C4-2B (cell line): ENCODE measurements at regions not wholly inside any gene's neighbourhood (a gene's known extent, or its start where the extent isn't known, plus 50 kb on each side); places are given as distances from the start of the nearest gene placed in this dataset.

Experiments
- H3K27ac ChIP-seq: fragments of 450-650 bp; 2 replicates; pipeline ENCODE4 v1.5.1; 2017
- ZFX ChIP-seq: fragments of 450-650 bp; IDR thresholded peaks from 2 replicates; pipeline ENCODE4 v1.6.1; 2017
- TF ChIP-seq, protein P1 (sequence below): fragments of 450-650 bp; conservative IDR thresholded peaks from 2 replicates; pipeline ENCODE4 v1.5.1; 2017; ENCODE audit warnings: mild to moderate bottlenecking

DNA sequence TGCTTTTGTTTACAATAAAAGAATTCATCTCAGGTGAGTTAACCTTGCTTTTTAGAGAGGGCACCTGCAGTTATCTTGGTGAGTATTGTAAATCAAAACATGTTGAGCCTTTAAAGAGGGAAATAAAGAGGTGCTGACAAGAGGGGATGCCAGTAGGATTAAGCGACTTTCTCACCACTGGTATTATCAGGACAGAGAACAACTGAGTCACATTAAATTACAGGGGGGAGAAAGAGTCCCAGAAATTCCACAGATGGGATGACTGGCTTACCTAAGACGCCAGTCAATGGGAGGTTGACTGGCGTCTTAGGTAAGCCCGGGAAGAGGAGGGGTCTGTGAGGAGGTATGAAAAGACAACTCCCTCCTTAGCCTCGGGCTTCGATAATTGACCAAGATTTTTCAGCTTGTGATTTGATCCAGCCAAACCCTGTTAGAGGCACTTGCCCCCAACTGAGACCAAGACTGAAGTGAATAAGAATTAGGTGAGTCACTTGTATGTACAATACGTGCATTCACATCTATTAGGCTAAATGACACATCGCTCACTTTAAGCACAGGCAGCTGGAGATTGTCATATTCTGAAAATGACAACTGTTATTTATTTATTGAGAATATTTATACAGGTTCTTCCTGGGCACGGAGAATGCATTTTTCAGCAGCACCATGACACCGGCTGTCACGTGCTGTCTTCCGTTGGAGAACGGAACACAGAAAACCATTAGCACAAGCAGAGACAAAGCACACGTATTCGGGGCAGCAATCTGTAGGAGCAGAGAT is 117.6 kb downstream of the SEM1 start:
- no peak overlapping the region for H3K27ac ChIP-seq
- TF ChIP-seq ZFX = no peak
- TF ChIP-seq, protein P1, sequence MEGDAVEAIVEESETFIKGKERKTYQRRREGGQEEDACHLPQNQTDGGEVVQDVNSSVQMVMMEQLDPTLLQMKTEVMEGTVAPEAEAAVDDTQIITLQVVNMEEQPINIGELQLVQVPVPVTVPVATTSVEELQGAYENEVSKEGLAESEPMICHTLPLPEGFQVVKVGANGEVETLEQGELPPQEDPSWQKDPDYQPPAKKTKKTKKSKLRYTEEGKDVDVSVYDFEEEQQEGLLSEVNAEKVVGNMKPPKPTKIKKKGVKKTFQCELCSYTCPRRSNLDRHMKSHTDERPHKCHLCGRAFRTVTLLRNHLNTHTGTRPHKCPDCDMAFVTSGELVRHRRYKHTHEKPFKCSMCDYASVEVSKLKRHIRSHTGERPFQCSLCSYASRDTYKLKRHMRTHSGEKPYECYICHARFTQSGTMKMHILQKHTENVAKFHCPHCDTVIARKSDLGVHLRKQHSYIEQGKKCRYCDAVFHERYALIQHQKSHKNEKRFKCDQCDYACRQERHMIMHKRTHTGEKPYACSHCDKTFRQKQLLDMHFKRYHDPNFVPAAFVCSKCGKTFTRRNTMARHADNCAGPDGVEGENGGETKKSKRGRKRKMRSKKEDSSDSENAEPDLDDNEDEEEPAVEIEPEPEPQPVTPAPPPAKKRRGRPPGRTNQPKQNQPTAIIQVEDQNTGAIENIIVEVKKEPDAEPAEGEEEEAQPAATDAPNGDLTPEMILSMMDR = no peak

DNA sequence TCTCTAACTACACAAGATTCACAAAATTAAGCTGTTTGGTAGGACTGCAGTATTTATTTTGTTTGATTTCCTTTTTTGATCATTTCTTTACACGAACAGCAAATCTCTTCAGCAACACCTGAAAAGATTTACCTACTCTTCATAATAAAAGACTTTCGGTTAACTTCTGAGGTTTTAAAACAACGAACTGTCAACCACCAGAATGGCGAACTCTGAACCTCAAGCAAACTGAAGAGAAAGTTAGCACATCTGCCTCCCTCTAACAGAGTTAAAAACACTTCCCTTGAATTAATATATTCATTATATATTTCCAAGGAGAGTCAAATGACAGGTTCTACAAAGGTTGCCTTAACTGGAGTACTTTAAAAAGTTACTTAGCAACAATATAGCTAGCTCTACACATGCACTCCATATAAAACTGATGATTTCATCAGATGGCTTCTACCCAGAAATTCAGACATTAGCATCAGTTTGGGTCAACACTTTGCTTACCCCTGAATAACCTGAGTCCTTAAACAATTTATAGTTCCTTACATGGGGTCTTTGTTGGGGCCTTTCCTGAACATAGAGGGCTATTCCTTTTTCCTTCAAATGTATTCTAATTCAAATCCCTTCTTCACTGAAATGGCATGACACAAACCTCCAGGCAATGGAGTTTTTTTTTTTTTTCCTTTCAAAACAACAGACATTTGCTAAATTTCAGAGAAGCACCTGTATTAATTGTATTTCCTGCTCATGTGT is 118.3 kb downstream of the SEM1 start:
- TF ChIP-seq, protein P1 = no peak
- TF ChIP-seq ZFX = no peak
- H3K27ac ChIP-seq = no peak overlapping the region

DNA sequence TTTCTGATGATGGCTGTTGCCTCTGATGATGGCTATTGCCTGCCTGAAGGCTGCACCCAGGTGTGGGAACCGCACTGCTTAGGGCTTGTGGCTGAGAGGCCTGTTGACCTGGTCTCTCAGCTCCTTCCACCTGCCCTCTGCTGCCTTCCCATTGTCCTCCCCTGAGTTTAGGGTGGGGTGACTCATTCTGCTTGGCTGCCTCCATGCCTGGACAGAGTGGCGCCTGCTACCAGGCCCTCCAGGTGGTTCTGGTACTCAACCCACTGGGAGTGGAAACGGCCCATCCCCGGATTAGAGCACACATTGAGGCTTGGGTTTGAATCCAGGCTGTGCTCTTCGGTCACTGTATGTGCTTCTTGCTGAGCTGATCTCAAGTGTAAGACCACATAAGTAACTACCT is 120.6 kb downstream of the SEM1 start:
- TF ChIP-seq, protein P1 = no peak
- no peak for TF ChIP-seq ZFX
- H3K27ac ChIP-seq = no peak overlapping the region

DNA sequence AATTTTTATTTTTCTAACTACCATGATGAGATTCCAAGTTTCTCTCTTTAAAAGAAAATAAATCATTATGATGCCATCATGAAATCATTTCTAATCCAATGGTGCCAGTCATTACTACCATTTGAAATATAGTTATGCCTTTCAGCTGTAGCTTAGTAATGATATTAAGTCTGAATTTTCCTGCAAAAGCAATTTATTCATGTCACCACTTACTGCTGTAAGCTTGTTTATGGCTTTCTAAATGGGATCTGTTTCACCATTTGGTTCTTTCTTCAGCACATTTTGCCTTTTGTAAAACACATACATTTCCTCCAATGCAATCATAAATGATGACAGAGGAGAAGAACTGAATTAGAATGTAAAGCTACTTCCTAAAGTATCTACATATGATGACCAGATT is 130.5 kb downstream of the SEM1 start:
- H3K27ac ChIP-seq = no peak overlapping the region
- TF ChIP-seq, protein P1 = no peak
- TF ChIP-seq ZFX = no peak

DNA sequence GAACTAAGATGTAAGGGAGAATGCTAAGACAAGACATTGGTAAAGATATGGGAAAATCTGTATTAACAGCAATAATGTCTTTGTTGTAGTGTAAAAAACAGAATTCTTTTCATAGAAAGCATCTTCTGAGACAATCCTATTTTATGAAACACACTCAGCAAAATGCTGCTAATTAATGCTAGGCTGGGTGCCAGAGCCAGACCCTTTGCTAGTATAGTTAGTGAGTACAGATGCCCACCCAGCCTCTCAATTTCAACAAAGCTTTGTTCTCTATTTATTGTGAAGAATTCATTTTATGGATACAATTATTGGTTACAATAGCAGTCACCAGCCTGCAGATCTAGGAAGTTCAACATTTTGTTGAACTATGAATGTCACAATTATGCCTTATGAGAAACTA is 131.0 kb downstream of the SEM1 start:
- TF ChIP-seq, protein P1 = no peak
- no peak for TF ChIP-seq ZFX
- no peak overlapping the region for H3K27ac ChIP-seq

DNA sequence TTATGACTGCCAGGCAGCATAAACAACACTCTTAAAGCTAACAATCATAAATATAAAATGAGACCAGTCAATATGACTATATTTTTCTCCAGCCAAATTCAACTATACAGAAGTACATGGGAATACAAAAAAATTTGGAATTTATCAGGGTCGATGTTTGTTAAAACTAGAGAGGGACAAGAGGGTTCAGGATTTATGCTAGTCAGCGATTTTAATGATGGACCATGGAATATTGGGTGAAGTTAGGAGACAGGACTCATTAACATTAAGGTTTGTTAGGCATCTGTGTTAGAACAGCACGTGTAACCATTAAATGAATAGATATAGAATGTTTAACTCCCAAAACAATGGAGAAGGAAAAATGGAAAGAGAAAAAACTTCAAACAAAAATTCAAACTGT is 146.2 kb downstream of the SEM1 start:
- TF ChIP-seq, protein P1 = no peak
- no peak for TF ChIP-seq ZFX
- H3K27ac ChIP-seq = no peak overlapping the region

DNA sequence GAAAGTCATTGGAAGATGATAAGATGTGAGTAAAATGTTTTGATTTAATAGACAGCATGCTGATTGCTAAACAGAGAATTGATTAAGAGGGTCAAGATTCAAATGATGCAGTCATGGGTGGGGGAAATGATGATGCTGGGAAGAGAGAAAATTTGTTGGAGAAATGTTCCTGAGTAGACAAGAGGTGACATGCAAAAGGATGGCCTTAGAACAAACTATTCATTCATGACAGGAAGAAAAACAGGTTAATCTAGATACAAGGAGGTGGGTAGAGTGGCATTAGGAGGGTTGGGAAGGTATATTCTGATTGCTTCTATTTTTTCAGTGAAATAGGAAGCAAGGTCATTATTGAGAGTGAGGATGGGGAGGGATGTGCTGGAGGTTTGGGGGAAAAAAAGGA is 146.7 kb downstream of the SEM1 start:
- TF ChIP-seq, protein P1 = no peak
- TF ChIP-seq ZFX = no peak
- H3K27ac ChIP-seq = no peak overlapping the region
